HEK293 (cell line): ENCODE measurements at regions not wholly inside any gene's neighbourhood (a gene's known extent, or its start where the extent isn't known, plus 50 kb on each side); places are given as distances from the start of the nearest gene placed in this dataset.

Source experiments
- CTCF ChIA-PET: fragments of 350-600 bp; formaldehyde crosslinking; extraction: SDS; loops from one replicate; lab custom pipeline; 2021; ENCODE audit warnings: antibody characterized with exemption; lab: Yijun Ruan, JAX
- POLR2A ChIA-PET: fragments of 300-600 bp; formaldehyde crosslinking; extraction: SDS; loops from one replicate; lab custom pipeline; 2020; ENCODE audit warnings: antibody characterized with exemption, inconsistent platforms; lab: Yijun Ruan, JAX
- H3K27ac ChIP-seq: fragments of 200-500 bp; sonication (Bioruptor generic); 2 replicates; pipeline ENCODE4 v1.5.1; 2014; ENCODE audit warnings: low read depth, low read length, control low read depth, inconsistent platforms; ENCODE audit errors: extremely low read depth
- H3K36me3 ChIP-seq, 2 experiments: fragments of 200-500 bp in 1 of 2; sonication (Bioruptor generic) in 1 of 2; 1 replicate in 1 of 2; 2 replicates in 1 of 2; pipeline ENCODE4 v1.5.1; 2014 to 2017; ENCODE audit warnings: inconsistent platforms in 2 of 2, low read length in 2 of 2; ENCODE audit not compliant: control insufficient read depth in 2 of 2, insufficient read depth in 1 of 2
- H3K4me1 ChIP-seq: fragments of 200-500 bp; sonication (Bioruptor generic); 2 replicates; pipeline ENCODE4 v1.5.1; 2014; ENCODE audit warnings: mild to moderate bottlenecking, low read length, inconsistent platforms; ENCODE audit not compliant: control insufficient read depth, insufficient read depth
- H3K4me3 ChIP-seq: 2 replicates; pipeline ENCODE4 v1.5.1; 2011; ENCODE audit warnings: low read depth, mild to moderate bottlenecking, control low read depth, low read length, moderate library complexity
- H3K9me3 ChIP-seq: fragments of 200-500 bp; sonication (Bioruptor generic); 2 replicates; pipeline ENCODE4 v1.5.1; 2014; ENCODE audit warnings: low read depth, low read length, inconsistent platforms; ENCODE audit not compliant: control insufficient read depth, insufficient read depth
- GLIS2 ChIP-seq: fragments of 450-650 bp; formaldehyde crosslinking; IDR thresholded peaks from 2 replicates; pipeline ENCODE4 v1.5.1; 2016; ENCODE audit warnings: missing biosample characterization, missing genetic modification characterization
- HOXC10 ChIP-seq: sonication (generic); formaldehyde crosslinking; IDR thresholded peaks from 2 replicates; pipeline ENCODE4 v1.8.1; 2023; ENCODE audit warnings: mild to moderate bottlenecking, missing genetic modification reagents
- HOXD13 ChIP-seq: sonication (generic); formaldehyde crosslinking; IDR thresholded peaks from 2 replicates; pipeline ENCODE4 v1.8.0; 2022; ENCODE audit warnings: missing genetic modification reagents, borderline replicate concordance
- KLF10 ChIP-seq: fragments of 450-650 bp; IDR thresholded peaks from 2 replicates; pipeline ENCODE4 v1.5.1; 2018; ENCODE audit warnings: missing biosample characterization, mild to moderate bottlenecking, missing genetic modification characterization
- RBAK ChIP-seq: fragments of 450-650 bp; formaldehyde crosslinking; IDR thresholded peaks from 2 replicates; pipeline ENCODE4 v1.5.1; 2016; ENCODE audit warnings: missing biosample characterization, missing genetic modification characterization
- SCRT2 ChIP-seq: fragments of 450-650 bp; formaldehyde crosslinking; IDR thresholded peaks from 2 replicates; pipeline ENCODE4 v1.5.1; 2016; ENCODE audit warnings: missing biosample characterization, missing genetic modification characterization
- SETDB1 ChIP-seq: IDR thresholded peaks from one replicate; pipeline ENCODE4 v1.6.1; 2017; ENCODE audit warnings: mild to moderate bottlenecking, low read length, moderate library complexity, mixed read lengths; ENCODE audit not compliant: insufficient read length
- ZBTB8A ChIP-seq: fragments of 450-650 bp; formaldehyde crosslinking; IDR thresholded peaks from 2 replicates; pipeline ENCODE4 v1.5.1; 2016; ENCODE audit warnings: missing biosample characterization, missing genetic modification characterization
- ZFHX2 ChIP-seq: fragments of 450-650 bp; formaldehyde crosslinking; conservative IDR thresholded peaks from 2 replicates; pipeline ENCODE4 v1.5.1; 2016; ENCODE audit warnings: missing biosample characterization, missing genetic modification characterization
- ZNF155 ChIP-seq: fragments of 450-650 bp; formaldehyde crosslinking; IDR thresholded peaks from 2 replicates; pipeline ENCODE4 v1.5.1; 2016; ENCODE audit warnings: missing biosample characterization, missing genetic modification characterization
- ZNF175 ChIP-seq: fragments of 450-650 bp; formaldehyde crosslinking; IDR thresholded peaks from 2 replicates; pipeline ENCODE4 v1.5.1; 2016; ENCODE audit warnings: missing biosample characterization, missing genetic modification characterization
- ZNF266 ChIP-seq: fragments of 450-650 bp; formaldehyde crosslinking; IDR thresholded peaks from 2 replicates; pipeline ENCODE4 v1.5.1; 2016; ENCODE audit warnings: missing biosample characterization, missing genetic modification characterization, low read depth
- ZNF350 ChIP-seq: fragments of 450-650 bp; formaldehyde crosslinking; IDR thresholded peaks from 2 replicates; pipeline ENCODE4 v1.5.0; 2017; ENCODE audit warnings: missing biosample characterization, mild to moderate bottlenecking, missing genetic modification characterization
- ZNF354C ChIP-seq: fragments of 450-650 bp; formaldehyde crosslinking; IDR thresholded peaks from 2 replicates; pipeline ENCODE4 v1.5.1; 2016; ENCODE audit warnings: missing biosample characterization, missing genetic modification characterization, low read depth, borderline replicate concordance
- ZNF394 ChIP-seq: fragments of 450-650 bp; formaldehyde crosslinking; IDR thresholded peaks from 2 replicates; pipeline ENCODE4 v1.5.1; 2016; ENCODE audit warnings: missing biosample characterization, missing genetic modification characterization, mild to moderate bottlenecking, moderate library complexity, borderline replicate concordance
- ZNF510 ChIP-seq: fragments of 450-650 bp; formaldehyde crosslinking; IDR thresholded peaks from 2 replicates; pipeline ENCODE4 v1.5.1; 2018; ENCODE audit warnings: mild to moderate bottlenecking, missing genetic modification characterization, missing biosample characterization; ENCODE audit not compliant: insufficient replicate concordance
- ZNF529 ChIP-seq: fragments of 450-650 bp; formaldehyde crosslinking; IDR thresholded peaks from 2 replicates; pipeline ENCODE4 v1.5.1; 2017; ENCODE audit warnings: missing genetic modification characterization, missing biosample characterization; ENCODE audit not compliant: insufficient replicate concordance
- ZNF596 ChIP-seq: fragments of 450-650 bp; IDR thresholded peaks from 2 replicates; pipeline ENCODE4 v1.5.0; 2018; ENCODE audit warnings: missing biosample characterization, mild to moderate bottlenecking, missing genetic modification characterization, moderate library complexity
- ZNF701 ChIP-seq: fragments of 450-650 bp; formaldehyde crosslinking; IDR thresholded peaks from 2 replicates; pipeline ENCODE4 v1.5.1; 2016; ENCODE audit warnings: missing biosample characterization, missing genetic modification characterization
- ZNF707 ChIP-seq: fragments of 450-650 bp; formaldehyde crosslinking; IDR thresholded peaks from 2 replicates; pipeline ENCODE4 v1.5.1; 2016; ENCODE audit warnings: missing biosample characterization, missing genetic modification characterization
- TF ChIP-seq, protein P1 (sequence below): fragments of 450-650 bp; formaldehyde crosslinking; IDR thresholded peaks from 2 replicates; pipeline ENCODE4 v1.5.1; 2016; ENCODE audit warnings: missing biosample characterization, missing genetic modification characterization
- TF ChIP-seq, protein P2 (sequence below): fragments of 450-650 bp; formaldehyde crosslinking; IDR thresholded peaks from 2 replicates; pipeline ENCODE4 v1.5.1; 2016; ENCODE audit warnings: missing biosample characterization, missing genetic modification characterization
- TF ChIP-seq, protein P3 (sequence below): fragments of 450-650 bp; formaldehyde crosslinking; IDR thresholded peaks from 2 replicates; pipeline ENCODE4 v1.5.0; 2017; ENCODE audit warnings: missing biosample characterization, missing genetic modification characterization, borderline replicate concordance

DNA sequence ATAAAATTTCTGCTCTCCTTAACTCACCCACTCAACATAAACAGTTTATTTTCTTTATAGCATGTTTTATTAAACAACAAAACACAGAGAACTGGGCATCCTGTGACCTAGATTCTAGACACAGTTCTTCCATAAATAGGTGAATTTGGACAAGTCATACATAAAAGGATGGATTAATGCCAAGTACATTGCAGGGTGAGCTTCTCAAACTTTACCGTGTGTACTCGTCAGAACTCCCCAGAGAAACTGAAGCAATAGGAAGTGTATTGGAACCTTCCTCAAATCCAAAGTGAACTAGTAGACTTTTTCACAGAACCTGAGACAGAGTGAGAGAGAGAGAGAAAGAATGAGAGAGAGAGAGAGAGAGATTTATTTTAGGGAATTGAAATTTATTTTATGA lies 139.7 kb downstream of the CD47 start (continued):
- no peak for TF ChIP-seq GLIS2 (tag by site-specific recombination)

DNA sequence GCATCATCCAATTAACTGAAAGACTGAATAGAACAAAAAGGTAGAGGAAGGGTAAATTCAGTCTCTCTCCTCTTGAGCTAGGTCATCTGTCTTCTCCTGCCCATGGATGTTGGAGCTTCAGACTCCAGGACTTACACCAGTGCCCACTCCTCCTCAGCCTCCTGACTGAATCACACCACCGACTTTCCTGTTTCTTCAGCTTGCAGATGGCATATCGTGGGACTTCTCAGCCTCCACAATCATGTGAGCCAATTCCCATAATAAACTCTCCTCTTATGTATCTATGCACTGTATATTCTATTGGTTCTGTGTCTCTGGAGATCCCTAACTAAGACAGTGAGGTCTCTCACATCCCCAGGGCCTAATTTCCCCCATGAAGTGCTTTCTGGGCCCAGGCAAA lies 140.4 kb downstream of the CD47 start:
- Histone ChIP-seq H3K36me3 (no peaks in the 10 kb centered on the region), H3K9me3 (no peaks in the 10 kb centered on the region), H3K27ac (no peak overlapping the region), H3K4me1 (no peaks in the 10 kb centered on the region), H3K4me3 (no peak overlapping the region)
- POLR2A ChIA-PET: no interaction called here
- CTCF ChIA-PET: interaction anchor here (0.6 kb wide), 3 partner anchors 66 to 356 kb away, joined by 3 read pairs; no protein-coding TSS in a partner anchor
- TF ChIP-seq ZNF707 (no peak), RBAK (tag by site-specific recombination) (no peak), ZNF155 (no peak), ZNF394 (tag by site-specific recombination) (no peak), ZFHX2 (tag by site-specific recombination) (no peak), ZNF596 (tag by site-specific recombination) (no peak), ZNF529 (tag by site-specific recombination) (no peak), ZNF350 (tag by site-specific recombination) (no peak), ZNF266 (tag by site-specific recombination) (no peak), HOXD13 (CRISPR knock-in tag) (no peak), ZNF354C (no peak), ZNF510 (tag by site-specific recombination) (no peak)
- TF ChIP-seq, protein P1, sequence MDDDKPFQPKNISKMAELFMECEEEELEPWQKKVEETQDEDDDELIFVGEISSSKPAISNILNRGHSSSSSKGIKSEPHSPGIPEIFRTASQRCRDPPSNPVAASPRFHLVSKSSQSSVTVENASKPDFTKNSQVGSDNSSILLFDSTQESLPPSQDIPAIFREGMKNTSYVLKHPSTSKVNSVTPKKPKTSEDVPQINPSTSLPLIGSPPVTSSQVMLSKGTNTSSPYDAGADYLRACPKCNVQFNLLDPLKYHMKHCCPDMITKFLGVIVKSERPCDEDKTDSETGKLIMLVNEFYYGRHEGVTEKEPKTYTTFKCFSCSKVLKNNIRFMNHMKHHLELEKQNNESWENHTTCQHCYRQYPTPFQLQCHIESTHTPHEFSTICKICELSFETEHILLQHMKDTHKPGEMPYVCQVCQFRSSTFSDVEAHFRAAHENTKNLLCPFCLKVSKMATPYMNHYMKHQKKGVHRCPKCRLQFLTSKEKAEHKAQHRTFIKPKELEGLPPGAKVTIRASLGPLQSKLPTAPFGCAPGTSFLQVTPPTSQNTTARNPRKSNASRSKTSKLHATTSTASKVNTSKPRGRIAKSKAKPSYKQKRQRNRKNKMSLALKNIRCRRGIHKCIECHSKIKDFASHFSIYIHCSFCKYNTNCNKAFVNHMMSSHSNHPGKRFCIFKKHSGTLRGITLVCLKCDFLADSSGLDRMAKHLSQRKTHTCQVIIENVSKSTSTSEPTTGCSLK (tag by site-specific recombination): no peak
- TF ChIP-seq, protein P2, sequence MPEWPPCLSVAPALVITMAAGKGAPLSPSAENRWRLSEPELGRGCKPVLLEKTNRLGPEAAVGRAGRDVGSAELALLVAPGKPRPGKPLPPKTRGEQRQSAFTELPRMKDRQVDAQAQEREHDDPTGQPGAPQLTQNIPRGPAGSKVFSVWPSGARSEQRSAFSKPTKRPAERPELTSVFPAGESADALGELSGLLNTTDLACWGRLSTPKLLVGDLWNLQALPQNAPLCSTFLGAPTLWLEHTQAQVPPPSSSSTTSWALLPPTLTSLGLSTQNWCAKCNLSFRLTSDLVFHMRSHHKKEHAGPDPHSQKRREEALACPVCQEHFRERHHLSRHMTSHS: no peak

DNA sequence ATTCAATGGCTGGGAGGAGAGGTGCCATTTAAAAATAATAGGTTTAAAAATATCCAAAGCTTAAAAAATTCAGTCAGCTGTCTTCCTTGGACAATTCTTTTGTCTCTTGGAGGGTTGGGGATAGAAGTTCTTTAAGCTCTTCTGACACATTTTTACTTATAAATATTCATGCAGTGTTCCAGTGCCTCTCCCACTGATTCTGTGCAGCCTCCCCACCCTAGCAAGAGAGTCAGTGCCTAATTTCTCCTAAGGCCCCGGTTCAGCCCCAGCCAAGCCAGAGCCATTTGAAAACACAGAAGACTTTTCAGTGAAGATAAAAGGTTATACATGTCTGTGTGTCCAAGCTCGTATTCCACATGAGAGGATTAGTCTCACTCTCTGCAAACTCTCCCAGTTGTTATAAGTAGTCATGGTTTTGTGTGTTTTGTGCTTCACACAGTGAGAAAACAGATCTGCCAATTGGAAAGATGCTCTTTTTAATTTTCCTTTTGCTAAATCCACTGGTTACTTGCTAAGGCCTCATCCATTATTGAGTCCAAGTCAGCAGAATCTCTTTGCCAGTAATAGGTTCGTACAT lies 141.3 kb downstream of the CD47 start:
- Histone ChIP-seq H3K27ac (no peak overlapping the region), H3K36me3 (no peaks in the 10 kb centered on the region), H3K9me3 (no peaks in the 10 kb centered on the region), H3K4me3 (no peak overlapping the region), H3K4me1 (no peaks in the 10 kb centered on the region)
- TF ChIP-seq ZNF175 (tag by site-specific recombination): no peak
- no peak for TF ChIP-seq SETDB1
- no peak for TF ChIP-seq KLF10 (tag by site-specific recombination)
- TF ChIP-seq SCRT2 (tag by site-specific recombination): no peak
- TF ChIP-seq, protein P3, sequence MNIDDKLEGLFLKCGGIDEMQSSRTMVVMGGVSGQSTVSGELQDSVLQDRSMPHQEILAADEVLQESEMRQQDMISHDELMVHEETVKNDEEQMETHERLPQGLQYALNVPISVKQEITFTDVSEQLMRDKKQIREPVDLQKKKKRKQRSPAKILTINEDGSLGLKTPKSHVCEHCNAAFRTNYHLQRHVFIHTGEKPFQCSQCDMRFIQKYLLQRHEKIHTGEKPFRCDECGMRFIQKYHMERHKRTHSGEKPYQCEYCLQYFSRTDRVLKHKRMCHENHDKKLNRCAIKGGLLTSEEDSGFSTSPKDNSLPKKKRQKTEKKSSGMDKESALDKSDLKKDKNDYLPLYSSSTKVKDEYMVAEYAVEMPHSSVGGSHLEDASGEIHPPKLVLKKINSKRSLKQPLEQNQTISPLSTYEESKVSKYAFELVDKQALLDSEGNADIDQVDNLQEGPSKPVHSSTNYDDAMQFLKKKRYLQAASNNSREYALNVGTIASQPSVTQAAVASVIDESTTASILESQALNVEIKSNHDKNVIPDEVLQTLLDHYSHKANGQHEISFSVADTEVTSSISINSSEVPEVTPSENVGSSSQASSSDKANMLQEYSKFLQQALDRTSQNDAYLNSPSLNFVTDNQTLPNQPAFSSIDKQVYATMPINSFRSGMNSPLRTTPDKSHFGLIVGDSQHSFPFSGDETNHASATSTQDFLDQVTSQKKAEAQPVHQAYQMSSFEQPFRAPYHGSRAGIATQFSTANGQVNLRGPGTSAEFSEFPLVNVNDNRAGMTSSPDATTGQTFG (tag by site-specific recombination): no peak
- no peak for TF ChIP-seq ZNF701
- TF ChIP-seq ZNF707: no peak
- no peak for TF ChIP-seq HOXC10 (CRISPR knock-in tag)
- TF ChIP-seq ZBTB8A (tag by site-specific recombination): no peak
- POLR2A ChIA-PET: no interaction called here
- CTCF ChIA-PET: interaction anchor here (0.6 kb wide), 2 partner anchors 37 to 259 kb away, joined by 3 read pairs; no protein-coding TSS in a partner anchor
